ENCODE measurements at regions not wholly inside any gene's neighbourhood (a gene's known extent, or its start where the extent isn't known, plus 50 kb on each side); places are given as distances from the start of the nearest gene placed in this dataset.

DNA sequence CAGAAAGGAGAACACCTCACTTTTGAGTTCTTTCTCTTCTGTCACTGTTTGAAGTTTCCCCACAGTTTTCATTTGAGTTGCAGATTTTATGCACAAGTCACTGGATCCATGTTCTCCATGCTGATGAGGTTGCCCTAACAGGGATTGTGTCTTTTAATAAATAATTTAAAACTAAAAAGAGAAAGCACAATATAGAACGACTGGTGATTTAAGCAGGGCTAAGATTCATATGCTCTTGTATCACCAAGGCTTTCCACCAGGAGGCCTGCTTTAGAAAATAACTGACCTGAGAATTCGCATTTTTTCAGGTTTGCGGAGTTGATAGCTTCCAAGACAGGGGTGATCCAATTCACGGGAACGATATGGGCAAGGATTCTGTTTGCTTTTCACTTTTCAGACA lies 252.0 kb upstream of the VEPH1 start:
- TF ChIP-seq, protein P1, sequence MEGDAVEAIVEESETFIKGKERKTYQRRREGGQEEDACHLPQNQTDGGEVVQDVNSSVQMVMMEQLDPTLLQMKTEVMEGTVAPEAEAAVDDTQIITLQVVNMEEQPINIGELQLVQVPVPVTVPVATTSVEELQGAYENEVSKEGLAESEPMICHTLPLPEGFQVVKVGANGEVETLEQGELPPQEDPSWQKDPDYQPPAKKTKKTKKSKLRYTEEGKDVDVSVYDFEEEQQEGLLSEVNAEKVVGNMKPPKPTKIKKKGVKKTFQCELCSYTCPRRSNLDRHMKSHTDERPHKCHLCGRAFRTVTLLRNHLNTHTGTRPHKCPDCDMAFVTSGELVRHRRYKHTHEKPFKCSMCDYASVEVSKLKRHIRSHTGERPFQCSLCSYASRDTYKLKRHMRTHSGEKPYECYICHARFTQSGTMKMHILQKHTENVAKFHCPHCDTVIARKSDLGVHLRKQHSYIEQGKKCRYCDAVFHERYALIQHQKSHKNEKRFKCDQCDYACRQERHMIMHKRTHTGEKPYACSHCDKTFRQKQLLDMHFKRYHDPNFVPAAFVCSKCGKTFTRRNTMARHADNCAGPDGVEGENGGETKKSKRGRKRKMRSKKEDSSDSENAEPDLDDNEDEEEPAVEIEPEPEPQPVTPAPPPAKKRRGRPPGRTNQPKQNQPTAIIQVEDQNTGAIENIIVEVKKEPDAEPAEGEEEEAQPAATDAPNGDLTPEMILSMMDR (IDR thresholded peaks at IDR 0.05; ENCODE audit: insufficient read depth, low read depth, low read length) = peak; percentile 36
- H3K4me3 ChIP-seq (ENCODE audit: low read depth, low read length) = no peak overlapping the region
- DNase-seq (ENCODE audit: low read depth) = no peak

DNA sequence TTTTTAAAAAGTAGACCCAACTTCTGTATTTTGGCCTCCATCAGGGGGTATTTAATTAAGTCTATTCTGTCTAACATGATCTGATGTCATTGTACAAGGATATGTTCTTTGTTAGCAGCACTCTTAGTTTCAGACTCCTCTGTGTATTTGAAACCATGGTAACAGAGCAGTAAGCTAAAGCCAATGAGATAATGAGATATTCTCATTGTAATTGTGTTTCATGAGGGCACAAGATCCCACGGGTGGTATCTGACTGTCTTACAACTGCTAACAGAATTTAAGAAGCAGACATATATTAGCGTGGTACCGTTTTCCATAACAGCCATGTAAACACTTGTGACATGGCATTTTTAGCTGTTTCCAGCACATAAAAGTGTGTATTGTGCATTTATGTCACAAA lies 251.2 kb upstream of the VEPH1 start:
- DNase-seq (ENCODE audit: low read depth) = no peak
- TF ChIP-seq, protein P1 (IDR thresholded peaks at IDR 0.05; ENCODE audit: insufficient read depth, low read depth, low read length) = no peak
- H3K4me3 ChIP-seq (ENCODE audit: low read depth, low read length) = no peak overlapping the region

DNA sequence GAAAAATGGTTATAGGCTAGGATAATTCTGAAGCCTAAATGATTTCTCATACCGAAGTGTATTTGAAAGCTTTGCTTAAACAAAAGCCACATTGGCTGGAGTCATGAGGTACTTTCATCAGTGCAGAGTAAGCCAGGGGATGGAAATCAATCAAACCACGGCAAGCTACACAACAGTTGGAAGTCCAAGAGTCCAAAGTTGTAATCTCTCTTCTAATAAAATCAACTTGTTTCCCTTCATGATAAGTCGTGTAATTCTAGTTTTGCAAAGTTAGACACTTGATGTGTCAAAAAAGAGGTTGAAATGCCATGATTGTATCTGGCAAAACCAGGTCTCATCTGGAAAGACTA lies 250.5 kb upstream of the VEPH1 start:
- no peak for DNase-seq (ENCODE audit: low read depth)
- H3K4me3 ChIP-seq (ENCODE audit: low read depth, low read length) = no peak overlapping the region
- TF ChIP-seq, protein P1 (IDR thresholded peaks at IDR 0.05; ENCODE audit: insufficient read depth, low read depth, low read length) = no peak

DNA sequence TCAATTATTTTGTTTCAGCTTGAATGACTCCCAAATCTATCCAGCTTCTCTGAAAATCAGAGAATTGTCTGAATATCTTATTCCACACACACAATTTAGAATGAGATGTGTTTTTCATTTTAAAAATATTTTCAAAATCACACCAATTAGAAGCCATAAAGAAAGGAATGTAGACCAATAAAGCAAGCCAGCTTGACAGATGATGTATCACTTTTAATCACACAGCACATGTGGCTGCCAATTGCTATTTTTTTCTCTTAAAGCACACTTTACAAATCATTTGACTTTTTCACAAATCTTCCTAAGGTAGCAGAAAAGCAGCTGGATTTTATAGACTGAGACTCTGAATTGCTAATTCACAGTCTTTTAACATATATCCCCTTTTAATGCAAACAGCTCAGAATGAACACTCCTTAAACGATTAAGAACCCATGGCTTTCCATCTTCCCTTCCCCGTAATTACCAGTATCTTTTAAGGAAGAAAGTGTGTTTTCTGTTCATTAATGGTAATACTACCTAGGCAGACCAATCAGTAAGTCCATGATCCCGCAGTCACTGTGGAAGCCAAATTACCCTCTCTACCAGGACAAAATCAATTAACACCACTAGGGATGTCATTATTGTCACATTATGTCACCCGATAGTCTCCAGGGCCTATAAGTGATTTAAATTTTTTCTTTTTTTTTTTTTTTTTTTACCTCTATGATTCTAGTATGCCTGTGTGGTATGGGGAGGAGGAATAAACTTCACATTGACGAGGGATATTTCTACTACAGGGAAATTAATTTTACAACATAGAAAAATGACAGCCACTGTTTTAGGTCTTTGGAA lies 250.0 kb upstream of the VEPH1 start:
- DNase-seq (ENCODE audit: low read depth) = no peak
- TF ChIP-seq, protein P1 (IDR thresholded peaks at IDR 0.05; ENCODE audit: insufficient read depth, low read depth, low read length) = no peak
- H3K4me3 ChIP-seq (ENCODE audit: low read depth, low read length) = no peak overlapping the region

DNA sequence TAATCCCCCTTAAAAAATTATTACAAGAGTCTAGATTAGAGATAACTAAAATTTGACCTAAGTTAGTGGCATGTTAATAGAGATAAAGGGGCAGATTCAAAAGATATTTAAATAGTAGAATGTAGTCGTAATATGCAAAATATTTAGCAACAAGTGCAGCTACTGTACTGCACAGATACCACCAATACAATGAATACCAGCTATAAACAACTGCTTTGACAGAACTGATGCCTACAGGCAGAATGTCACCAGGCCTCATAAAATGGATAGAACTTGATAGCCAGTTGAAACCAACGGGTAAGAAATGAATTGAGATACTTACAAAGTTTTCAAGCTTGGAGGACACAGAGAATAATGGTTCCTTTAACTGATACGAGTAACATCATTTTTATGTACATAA lies 249.3 kb upstream of the VEPH1 start:
- TF ChIP-seq, protein P1 (IDR thresholded peaks at IDR 0.05; ENCODE audit: insufficient read depth, low read depth, low read length) = no peak
- no peak overlapping the region for H3K4me3 ChIP-seq (ENCODE audit: low read depth, low read length)
- no peak for DNase-seq (ENCODE audit: low read depth)

DNA sequence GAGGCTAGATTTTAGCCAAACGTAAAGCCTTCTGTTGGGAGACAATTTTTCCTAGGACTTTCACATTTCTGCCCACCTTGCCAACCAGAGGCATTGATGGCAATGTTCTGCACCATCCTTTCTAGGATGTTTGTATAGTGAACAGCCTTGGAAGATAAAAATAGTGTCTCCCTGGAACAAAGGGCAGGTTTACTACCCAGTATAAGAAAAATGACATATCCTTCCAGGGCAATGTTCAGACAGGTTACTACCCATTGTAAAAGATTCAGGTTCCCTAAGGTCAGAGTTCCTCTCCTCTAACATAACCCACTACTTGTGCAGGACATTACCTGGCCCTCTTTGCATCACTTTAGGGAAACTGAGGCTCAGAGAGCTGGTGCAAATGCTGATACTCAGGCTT lies 248.2 kb upstream of the VEPH1 start:
- no peak for DNase-seq (ENCODE audit: low read depth)
- no peak overlapping the region for H3K4me3 ChIP-seq (ENCODE audit: low read depth, low read length)
- TF ChIP-seq, protein P1 (IDR thresholded peaks at IDR 0.05; ENCODE audit: insufficient read depth, low read depth, low read length) = no peak

DNA sequence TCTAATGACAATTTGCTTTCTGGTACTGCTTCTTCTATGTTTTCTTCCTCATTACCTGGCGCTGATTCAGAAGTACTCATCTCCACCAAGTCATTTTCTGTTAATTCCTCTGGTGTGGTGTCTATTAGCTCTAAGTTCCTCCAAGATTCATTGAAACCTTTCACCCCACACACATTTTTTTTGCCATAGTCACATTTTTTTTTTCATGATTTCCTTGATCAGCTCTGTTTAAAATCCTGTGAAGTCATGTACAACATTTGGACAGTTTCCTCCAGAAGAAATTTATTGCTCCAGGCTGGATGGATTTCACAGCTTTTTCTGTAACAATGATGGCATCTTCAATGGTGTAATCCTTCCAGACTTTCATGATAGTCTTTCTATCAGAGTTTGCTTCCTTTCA lies 243.2 kb upstream of the VEPH1 start:
- H3K4me3 ChIP-seq (ENCODE audit: low read depth, low read length) = no peak overlapping the region
- TF ChIP-seq, protein P1 (IDR thresholded peaks at IDR 0.05; ENCODE audit: insufficient read depth, low read depth, low read length) = no peak
- DNase-seq (ENCODE audit: low read depth) = no peak

Measured in fibroblast of villous mesenchyme (primary cell).